ENCODE measurements at regions not wholly inside any gene's neighbourhood (a gene's known extent, or its start where the extent isn't known, plus 50 kb on each side); places are given as distances from the start of the nearest gene placed in this dataset.

- H3K4me3 Mint-ChIP-seq, result no peak overlapping the region
- no peak for ATAC-seq
- intact Hi-C loops (cut with micrococcal nuclease), result no loop called here
- H3K27ac Mint-ChIP-seq, result no peak overlapping the region
- H3K27me3 Mint-ChIP-seq, result no peaks in the 10 kb centered on the region
- no peak for DNase-seq
- H3K4me1 Mint-ChIP-seq (ENCODE audit: low read depth), result peaks cover 9% of the 10 kb centered on the region
- no peaks in the 10 kb centered on the region for H3K36me3 Mint-ChIP-seq (ENCODE audit: low read depth)
- no peak for TF ChIP-seq CTCF (IDR thresholded peaks at IDR 0.05)
- CTCF ChIA-PET, result no interaction called here
- H3K9me3 Mint-ChIP-seq, result no peaks in the 10 kb centered on the region
- POLR2A ChIA-PET, result interaction anchor here (0.6 kb wide), 1 partner anchor 74 kb away, joined by 3 read pairs; no protein-coding TSS in a partner anchor
These were observed 81.6 kb upstream of the ARMC3 start for GRCh38 chr10:22846294-22846693.

DNA sequence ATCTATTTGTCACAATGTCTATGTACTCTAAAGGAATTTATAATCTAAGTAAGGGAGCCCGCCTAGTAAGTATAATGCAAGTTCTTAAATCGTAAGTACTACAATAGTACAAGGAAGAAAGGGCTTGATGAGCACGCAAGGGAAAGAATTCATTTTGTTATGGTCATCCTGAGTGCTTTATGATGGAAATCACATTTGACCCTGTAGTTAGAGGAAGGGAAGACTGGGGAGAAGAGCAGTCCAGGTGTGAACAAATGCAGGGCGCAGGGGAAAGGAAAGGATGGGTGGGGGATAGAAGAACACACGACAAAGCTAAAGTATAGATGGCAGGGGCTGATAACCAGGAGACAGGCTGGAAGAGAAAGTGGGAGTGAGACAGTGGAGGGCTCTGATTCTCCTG lies 88.2 kb upstream of the ARMC3 start:
- ChIA-PET CTCF (no interaction called here), POLR2A (no interaction called here)
- DNase-seq (no peak), ATAC-seq (no peak)
- TF ChIP-seq CTCF (IDR thresholded peaks at IDR 0.05), result no peak
- intact Hi-C loops (cut with micrococcal nuclease), result no loop called here
- no peaks in the 10 kb centered on the region for H3K36me3 Mint-ChIP-seq (ENCODE audit: low read depth)
- no peak overlapping the region for H3K27ac Mint-ChIP-seq
- H3K27me3 Mint-ChIP-seq, result no peaks in the 10 kb centered on the region
- no peak overlapping the region for H3K4me3 Mint-ChIP-seq
- H3K9me3 Mint-ChIP-seq, result no peaks in the 10 kb centered on the region
- H3K4me1 Mint-ChIP-seq (ENCODE audit: low read depth), result peaks cover 6% of the 10 kb centered on the region

- no peak overlapping the region for H3K4me3 Mint-ChIP-seq
- POLR2A ChIA-PET, result no interaction called here
- H3K36me3 Mint-ChIP-seq (ENCODE audit: low read depth), result no peaks in the 10 kb centered on the region
- no peak for TF ChIP-seq CTCF (IDR thresholded peaks at IDR 0.05)
- intact Hi-C loops (cut with micrococcal nuclease), result no loop called here
- no peaks in the 10 kb centered on the region for H3K9me3 Mint-ChIP-seq
- no peak overlapping the region for H3K27ac Mint-ChIP-seq
- peaks cover 6% of the 10 kb centered on the region for H3K4me1 Mint-ChIP-seq (ENCODE audit: low read depth)
- CTCF ChIA-PET, result no interaction called here
- ATAC-seq (no peak), DNase-seq (no peak)
- H3K27me3 Mint-ChIP-seq, result no peaks in the 10 kb centered on the region
These were observed 90.1 kb upstream of the ARMC3 start for GRCh38 chr10:22837771-22838170.

- Mint-ChIP-seq H3K9me3 (no peaks in the 10 kb centered on the region), H3K4me1 (ENCODE audit: low read depth) (peaks cover 6% of the 10 kb centered on the region), H3K36me3 (ENCODE audit: low read depth) (no peaks in the 10 kb centered on the region), H3K4me3 (no peak overlapping the region), H3K27ac (no peak overlapping the region), H3K27me3 (no peaks in the 10 kb centered on the region)
- POLR2A ChIA-PET, result no interaction called here
- DNase-seq (no peak), ATAC-seq (no peak)
- CTCF ChIA-PET, result no interaction called here
- intact Hi-C loops (cut with micrococcal nuclease), result no loop called here
- TF ChIP-seq CTCF (IDR thresholded peaks at IDR 0.05), result no peak
These were observed 90.5 kb upstream of the ARMC3 start for GRCh38 chr10:22837351-22837750.

GRCh38 chr10:22834471-22834870 lies 93.4 kb upstream of the ARMC3 start:
- intact Hi-C loops (cut with micrococcal nuclease), result no loop called here
- Mint-ChIP-seq H3K9me3 (no peaks in the 10 kb centered on the region), H3K36me3 (ENCODE audit: low read depth) (no peaks in the 10 kb centered on the region), H3K4me1 (ENCODE audit: low read depth) (peaks cover 6% of the 10 kb centered on the region), H3K27me3 (no peaks in the 10 kb centered on the region), H3K27ac (no peak overlapping the region), H3K4me3 (no peak overlapping the region)
- ChIA-PET POLR2A (no interaction called here), CTCF (no interaction called here)
- ATAC-seq (no peak), DNase-seq (no peak)
- TF ChIP-seq CTCF (IDR thresholded peaks at IDR 0.05), result no peak
